Astrocyte of the cerebellum (primary cell): ENCODE measurements at regions not wholly inside any gene's neighbourhood (a gene's known extent, or its start where the extent isn't known, plus 50 kb on each side); places are given as distances from the start of the nearest gene placed in this dataset.

ENCODE experiments used
- DNase-seq: peaks from one replicate; pipeline ENCODE4 v3.0.0-alpha.2; 2011; ENCODE audit warnings: low read depth
- H3K4me3 ChIP-seq: 2 replicates; pipeline ENCODE4 v1.5.1; 2011; ENCODE audit warnings: mild to moderate bottlenecking, low read depth, low read length, moderate library complexity
- CTCF ChIP-seq: IDR thresholded peaks from 2 replicates; pipeline ENCODE4 v1.5.1; 2012; ENCODE audit warnings: low read length, low read depth, moderate library complexity, mild to moderate bottlenecking; ENCODE audit errors: missing control alignments
- in situ Hi-C: cut with HindIII; loops from 2 replicates; pipeline ENCODE4 v1.10.0; 2017; ENCODE audit warnings: low sequenced_read_pairs

- TF ChIP-seq CTCF = no peak
- DNase-seq = no peak
- H3K4me3 ChIP-seq = no peak overlapping the region
- in situ Hi-C loops = no loop called here
Observed at GRCh38 chr12:66767536-66767935, 88.7 kb upstream of the GRIP1 start.

- no peak for DNase-seq
- no peak for TF ChIP-seq CTCF
- in situ Hi-C loops = no loop called here
- H3K4me3 ChIP-seq = no peak overlapping the region
Observed at GRCh38 chr12:66768293-66768692, 89.4 kb upstream of the GRIP1 start.

GRCh38 chr12:66774929-66775328 is 96.1 kb upstream of the GRIP1 start:
- no peak for DNase-seq
- no peak for TF ChIP-seq CTCF
- in situ Hi-C loops = no loop called here
- no peak overlapping the region for H3K4me3 ChIP-seq

GRCh38 chr12:66775871-66776270 is 97.0 kb upstream of the GRIP1 start:
- in situ Hi-C loops = no loop called here
- no peak for TF ChIP-seq CTCF
- no peak overlapping the region for H3K4me3 ChIP-seq
- no peak for DNase-seq

GRCh38 chr12:66776974-66777373 is 98.1 kb upstream of the GRIP1 start:
- no peak for DNase-seq
- H3K4me3 ChIP-seq = no peak overlapping the region
- no peak for TF ChIP-seq CTCF
- in situ Hi-C loops = no loop called here

- no peak overlapping the region for H3K4me3 ChIP-seq
- no peak for TF ChIP-seq CTCF
- DNase-seq = no peak
- in situ Hi-C loops = no loop called here
Observed at GRCh38 chr12:66779466-66779865, 100.6 kb upstream of the GRIP1 start.
